Left ventricle myocardium inferior (tissue), 1 donor: ENCODE measurements at regions not wholly inside any gene's neighbourhood (a gene's known extent, or its start where the extent isn't known, plus 50 kb on each side); places are given as distances from the start of the nearest gene placed in this dataset.

ENCODE experiments used
- DNase-seq: peaks from one replicate; pipeline ENCODE4 v3.0.0-alpha.2; 2020
- H3K27ac ChIP-seq: fragments of 200-600 bp; replicated peaks from 2 replicates; pipeline ENCODE4 v1.8.0; 2021
- H3K27me3 ChIP-seq: fragments of 200-600 bp; 2 replicates; pipeline ENCODE4 v1.8.0; 2021; ENCODE audit warnings: low read depth
- H3K36me3 ChIP-seq: fragments of 200-600 bp; 2 replicates; pipeline ENCODE4 v1.8.0; 2021
- H3K4me1 ChIP-seq: fragments of 200-600 bp; 2 replicates; pipeline ENCODE4 v1.8.0; 2021
- H3K4me3 ChIP-seq: fragments of 200-600 bp; 2 replicates; pipeline ENCODE4 v1.8.0; 2021; ENCODE audit warnings: mild to moderate bottlenecking, moderate library complexity
- H3K9me3 ChIP-seq: fragments of 200-600 bp; replicated peaks from 2 replicates; pipeline ENCODE4 v1.8.0; 2021
- intact Hi-C: fragments of 100-400 bp; cut with micrococcal nuclease; formaldehyde crosslinking; loops from one replicate; pipeline ENCODE4 v1.11.0; 2022
- TF ChIP-seq, protein P1 (sequence below): fragments of 200-600 bp; IDR thresholded peaks from 2 replicates; pipeline ENCODE4 v1.8.0; 2021; ENCODE audit warnings: antibody characterized with exemption, mild to moderate bottlenecking, borderline replicate concordance
- donor health status: DM: no; HTN: yes; CAD: no; lungs with severe emphysema.

GRCh38 chr9:135014311-135015010, 73.0 kb upstream of the OLFM1 start:
- Histone ChIP-seq H3K27me3 (peaks cover 81% of the 10 kb centered on the region), H3K4me1 (no peaks in the 10 kb centered on the region), H3K36me3 (no peaks in the 10 kb centered on the region), H3K9me3 (no peaks in the 10 kb centered on the region), H3K4me3 (no peak overlapping the region), H3K27ac (no peak overlapping the region)
- TF ChIP-seq, protein P1, sequence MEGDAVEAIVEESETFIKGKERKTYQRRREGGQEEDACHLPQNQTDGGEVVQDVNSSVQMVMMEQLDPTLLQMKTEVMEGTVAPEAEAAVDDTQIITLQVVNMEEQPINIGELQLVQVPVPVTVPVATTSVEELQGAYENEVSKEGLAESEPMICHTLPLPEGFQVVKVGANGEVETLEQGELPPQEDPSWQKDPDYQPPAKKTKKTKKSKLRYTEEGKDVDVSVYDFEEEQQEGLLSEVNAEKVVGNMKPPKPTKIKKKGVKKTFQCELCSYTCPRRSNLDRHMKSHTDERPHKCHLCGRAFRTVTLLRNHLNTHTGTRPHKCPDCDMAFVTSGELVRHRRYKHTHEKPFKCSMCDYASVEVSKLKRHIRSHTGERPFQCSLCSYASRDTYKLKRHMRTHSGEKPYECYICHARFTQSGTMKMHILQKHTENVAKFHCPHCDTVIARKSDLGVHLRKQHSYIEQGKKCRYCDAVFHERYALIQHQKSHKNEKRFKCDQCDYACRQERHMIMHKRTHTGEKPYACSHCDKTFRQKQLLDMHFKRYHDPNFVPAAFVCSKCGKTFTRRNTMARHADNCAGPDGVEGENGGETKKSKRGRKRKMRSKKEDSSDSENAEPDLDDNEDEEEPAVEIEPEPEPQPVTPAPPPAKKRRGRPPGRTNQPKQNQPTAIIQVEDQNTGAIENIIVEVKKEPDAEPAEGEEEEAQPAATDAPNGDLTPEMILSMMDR: no peak
- intact Hi-C loops: no loop called here
- DNase-seq: no peak

DNA sequence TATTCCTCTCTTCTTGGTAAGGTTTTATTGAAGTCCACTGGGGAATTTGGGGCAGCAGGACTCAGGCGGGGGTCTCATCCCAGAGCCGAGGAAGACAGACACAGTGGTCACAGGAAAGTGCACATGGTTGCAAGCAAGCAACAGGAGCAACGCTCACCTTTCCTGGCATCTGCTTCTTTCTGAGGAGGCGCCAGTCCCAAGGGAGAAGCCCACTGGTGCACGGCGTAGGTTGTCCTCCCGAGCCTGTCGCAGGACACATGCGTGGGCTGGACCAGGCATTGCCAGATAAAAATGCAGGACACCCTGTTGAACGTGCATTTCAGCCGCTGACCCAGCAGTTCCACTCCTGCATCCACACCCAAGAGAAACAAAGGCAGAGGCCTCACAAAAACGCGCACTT, 72.4 kb upstream of the OLFM1 start:
- no peaks in the 10 kb centered on the region for H3K36me3 ChIP-seq
- TF ChIP-seq, protein P1: no peak
- no peak overlapping the region for H3K4me3 ChIP-seq
- no peak overlapping the region for H3K27ac ChIP-seq
- no peaks in the 10 kb centered on the region for H3K9me3 ChIP-seq
- H3K4me1 ChIP-seq: no peaks in the 10 kb centered on the region
- peaks cover 77% of the 10 kb centered on the region for H3K27me3 ChIP-seq
- intact Hi-C loops: no loop called here
- DNase-seq: no peak

- Histone ChIP-seq H3K9me3 (no peaks in the 10 kb centered on the region), H3K4me3 (no peak overlapping the region), H3K27me3 (peaks cover 76% of the 10 kb centered on the region), H3K4me1 (no peaks in the 10 kb centered on the region), H3K36me3 (no peaks in the 10 kb centered on the region), H3K27ac (no peak overlapping the region)
- no peak for DNase-seq
- TF ChIP-seq, protein P1: no peak
- intact Hi-C loops: no loop called here
Observed at GRCh38 chr9:135015565-135015964, 71.9 kb upstream of the OLFM1 start.

- no peak for DNase-seq
- H3K27me3 ChIP-seq: peaks cover 77% of the 10 kb centered on the region
Observed at GRCh38 chr9:135016037-135016640, 71.3 kb upstream of the OLFM1 start.

DNA sequence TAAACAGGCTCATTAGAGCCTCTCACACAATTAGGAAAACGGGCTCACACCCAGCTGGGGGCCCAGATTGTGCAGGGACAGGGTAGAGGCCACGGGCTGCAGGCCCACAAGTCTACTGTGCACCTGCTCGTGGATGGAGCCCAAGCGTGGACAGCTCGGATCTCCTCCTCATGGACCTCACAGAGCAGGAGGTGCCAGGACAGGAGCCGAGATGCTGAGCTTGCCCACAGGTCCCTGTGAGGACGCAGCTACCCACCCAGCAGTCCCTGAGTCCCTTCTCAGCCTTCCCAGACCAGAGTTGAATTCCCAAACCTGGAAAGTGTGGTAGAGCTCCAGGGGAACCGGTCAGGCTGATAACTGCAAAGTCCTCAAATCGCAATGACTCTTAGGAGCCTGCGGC, 70.6 kb upstream of the OLFM1 start:
- Histone ChIP-seq H3K27ac (no peak overlapping the region), H3K4me3 (no peak overlapping the region), H3K4me1 (no peaks in the 10 kb centered on the region), H3K9me3 (no peaks in the 10 kb centered on the region), H3K27me3 (peaks cover 83% of the 10 kb centered on the region), H3K36me3 (no peaks in the 10 kb centered on the region)
- TF ChIP-seq, protein P1: no peak
- intact Hi-C loops: no loop called here
- DNase-seq: no peak

More at GRCh38 chr9:135016037-135016640, 71.3 kb upstream of the OLFM1 start:
- Histone ChIP-seq H3K27ac (no peak overlapping the region), H3K4me3 (no peak overlapping the region), H3K36me3 (no peaks in the 10 kb centered on the region), H3K4me1 (no peaks in the 10 kb centered on the region), H3K9me3 (no peaks in the 10 kb centered on the region)
- intact Hi-C loops: no loop called here
- TF ChIP-seq, protein P1: no peak
